Upper lobe of left lung (tissue), 6 donors: ENCODE measurements at regions not wholly inside any gene's neighbourhood (a gene's known extent, or its start where the extent isn't known, plus 50 kb on each side); places are given as distances from the start of the nearest gene placed in this dataset.
A peak's percentile ranks its signal among the peaks of the same experiment; 100 is the strongest.

Source experiments
- ATAC-seq, 2 donors: fragments of 200-7000 bp; cut with Tn5 transposase; one replicate each; pipeline ENCODE4 v1.9.1; 2022; ENCODE audit warnings: mild to moderate bottlenecking in 2 of 2, moderate library complexity in 2 of 2; ENCODE audit not compliant: low FRiP score in 2 of 2
- DNase-seq, 2 donors: peaks; one replicate each; pipeline ENCODE4 v3.0.0-alpha.2; 2019 to 2020
- H3K27ac ChIP-seq, 4 donors: fragments of 200-600 bp; sonication (generic); one replicate each; pipeline ENCODE4 v1.5.1; 2016 to 2019
- H3K27me3 ChIP-seq, 4 donors: fragments of 200-600 bp; sonication (generic); one replicate each; pipeline ENCODE4 v1.5.1; 2017 to 2019
- H3K36me3 ChIP-seq, 4 donors: fragments of 200-600 bp; sonication (generic); one replicate each; pipeline ENCODE4 v1.5.1; 2016 to 2019
- H3K4me1 ChIP-seq, 4 donors: fragments of 200-600 bp; sonication (generic); one replicate each; pipeline ENCODE4 v1.5.1; 2018 to 2019
- H3K4me3 ChIP-seq, 4 donors: fragments of 200-600 bp; sonication (generic); one replicate each; pipeline ENCODE4 v1.5.1; 2017 to 2019; ENCODE audit warnings: mild to moderate bottlenecking in 2 of 4, moderate library complexity in 1 of 4
- H3K9me3 ChIP-seq, 4 donors: fragments of 200-600 bp; sonication (generic); one replicate each; pipeline ENCODE4 v1.5.1; 2018 to 2019
- CTCF ChIP-seq, 6 experiments: fragments of 450-650 bp in 4 of 6; fragments of 200-600 bp in 2 of 6; sonication (generic) in 2 of 6; IDR thresholded peaks; one replicate each; pipeline ENCODE4 v1.5.1; 2016 to 2019; ENCODE audit warnings: antibody characterized with exemption in 6 of 6
- EP300 ChIP-seq, 4 donors: sonication (generic); formaldehyde crosslinking; IDR thresholded peaks; one replicate each; pipeline ENCODE4 v1.5.1; 2017; ENCODE audit warnings: antibody characterized with exemption in 4 of 4, control low read depth in 2 of 4
- POLR2A ChIP-seq, 4 donors: fragments of 450-650 bp; IDR thresholded peaks; one replicate each; pipeline ENCODE4 v1.5.1; 2016 to 2017; ENCODE audit warnings: antibody characterized with exemption in 4 of 4, mild to moderate bottlenecking in 2 of 4
- POLR2AphosphoS5 ChIP-seq, 2 donors: sonication (generic); formaldehyde crosslinking; IDR thresholded peaks; one replicate each; pipeline ENCODE4 v1.5.1; 2017; ENCODE audit warnings: antibody characterized with exemption in 2 of 2
- WGBS, 2 donors: methylation state at CpG; one replicate each; pipeline ENCODE4 v1.1.5; 2017 to 2018; 5-methylcytosine and 5-hydroxymethylcytosine counted together
- donor health status: DM: no; HTN: no; CAD: no; lungs with moderate emphysema.
- donor health status: DM: no; HTN: yes; CAD: no; lungs with severe emphysema.

DNA sequence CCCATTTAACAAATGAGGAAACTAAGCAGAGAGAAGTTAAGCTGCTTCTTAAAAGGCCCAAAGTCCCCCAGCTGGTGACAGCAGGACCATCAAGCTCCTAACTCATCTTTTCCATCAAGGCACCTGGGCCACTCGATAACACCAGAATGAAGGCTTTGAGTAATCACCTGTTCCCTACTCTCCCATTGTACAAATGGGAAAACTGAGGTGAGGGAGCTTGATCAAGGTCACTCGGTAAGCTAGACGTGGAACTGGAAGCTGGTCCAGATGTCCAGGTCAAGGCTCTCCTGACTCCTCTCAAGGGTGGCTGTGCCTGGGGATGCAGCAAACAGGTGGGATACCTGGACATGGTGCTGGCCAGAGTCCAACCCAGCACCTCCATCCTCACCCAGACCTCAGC lies 90.6 kb upstream of the SHB start:
- no peak for TF ChIP-seq POLR2AphosphoS5 (IDR thresholded peaks at IDR 0.05)
- no peak for TF ChIP-seq POLR2A (IDR thresholded peaks at IDR 0.05)
- TF ChIP-seq CTCF (IDR thresholded peaks at IDR 0.05) = no peak
- no peak for TF ChIP-seq EP300 (IDR thresholded peaks at IDR 0.05)
- H3K9me3 ChIP-seq = no peaks in the 10 kb centered on the region
- H3K4me3 ChIP-seq = no peak overlapping the region
- DNase-seq (no peak), ATAC-seq (no peak)
- peaks cover 0 to 3% (median 0%) of the 10 kb centered on the region in 4 donors for H3K4me1 ChIP-seq
- H3K27ac ChIP-seq = no peak overlapping the region
- no peaks in the 10 kb centered on the region for H3K27me3 ChIP-seq
- H3K36me3 ChIP-seq = no peaks in the 10 kb centered on the region
- WGBS, 2 donors = 94 to 100% methylated on average over 3 of the region's 3 CpGs

GRCh38 chr9:38158628-38159027 lies 89.6 kb upstream of the SHB start:
- Histone ChIP-seq H3K36me3 (no peaks in the 10 kb centered on the region), H3K4me3 (no peak overlapping the region), H3K27me3 (no peaks in the 10 kb centered on the region), H3K27ac (no peak overlapping the region), H3K9me3 (no peaks in the 10 kb centered on the region), H3K4me1 (peaks cover 0 to 3% (median 0%) of the 10 kb centered on the region in 4 donors)
- DNase-seq = no peak
- TF ChIP-seq POLR2AphosphoS5 (IDR thresholded peaks at IDR 0.05) (no peak), POLR2A (IDR thresholded peaks at IDR 0.05) (no peak), EP300 (IDR thresholded peaks at IDR 0.05) (no peak), CTCF (IDR thresholded peaks at IDR 0.05) (no peak)
- 81 to 100% methylated on average over 1 to 4 of the region's 4 CpGs for WGBS, 2 donors
- no peak for ATAC-seq

GRCh38 chr9:38157711-38158110 lies 88.7 kb upstream of the SHB start:
- Histone ChIP-seq H3K4me1 (peaks cover 0 to 3% (median 0%) of the 10 kb centered on the region in 4 donors), H3K27me3 (no peaks in the 10 kb centered on the region), H3K36me3 (no peaks in the 10 kb centered on the region), H3K4me3 (no peak overlapping the region), H3K9me3 (no peaks in the 10 kb centered on the region), H3K27ac (no peak overlapping the region)
- ATAC-seq (no peak), DNase-seq (no peak)
- TF ChIP-seq POLR2A (IDR thresholded peaks at IDR 0.05) (no peak), CTCF (IDR thresholded peaks at IDR 0.05) (no peak), POLR2AphosphoS5 (IDR thresholded peaks at IDR 0.05) (no peak), EP300 (IDR thresholded peaks at IDR 0.05) (no peak)
- 55 to 61% methylated on average over 2 of the region's 2 CpGs for WGBS, 2 donors

GRCh38 chr9:38154501-38155421 lies 85.7 kb upstream of the SHB start:
- Histone ChIP-seq H3K4me3 (no peak overlapping the region), H3K9me3 (no peaks in the 10 kb centered on the region), H3K27me3 (no peaks in the 10 kb centered on the region), H3K27ac (no peak overlapping the region), H3K4me1 (no peaks in the 10 kb centered on the region), H3K36me3 (no peaks in the 10 kb centered on the region)
- ATAC-seq = peak in 1 of 2 donors; percentile 21
- TF ChIP-seq CTCF (IDR thresholded peaks at IDR 0.05) (no peak), EP300 (IDR thresholded peaks at IDR 0.05) (no peak), POLR2A (IDR thresholded peaks at IDR 0.05) (no peak), POLR2AphosphoS5 (IDR thresholded peaks at IDR 0.05) (no peak)
- DNase-seq = no peak
- WGBS, 2 donors = 71 to 100% methylated on average over 1 to 8 of the region's 8 CpGs

GRCh38 chr9:38153910-38154291 lies 84.9 kb upstream of the SHB start:
- Histone ChIP-seq H3K4me1 (no peaks in the 10 kb centered on the region), H3K36me3 (no peaks in the 10 kb centered on the region), H3K27me3 (no peaks in the 10 kb centered on the region), H3K9me3 (no peaks in the 10 kb centered on the region), H3K27ac (no peak overlapping the region), H3K4me3 (no peak overlapping the region)
- DNase-seq (no peak), ATAC-seq (no peak)
- WGBS, 2 donors = 75 to 100% methylated on average over 2 to 4 of the region's 4 CpGs
- TF ChIP-seq CTCF (IDR thresholded peaks at IDR 0.05) (no peak), EP300 (IDR thresholded peaks at IDR 0.05) (no peak), POLR2A (IDR thresholded peaks at IDR 0.05) (no peak), POLR2AphosphoS5 (IDR thresholded peaks at IDR 0.05) (no peak)
